ENCODE measurements at regions not wholly inside any gene's neighbourhood (a gene's known extent, or its start where the extent isn't known, plus 50 kb on each side); places are given as distances from the start of the nearest gene placed in this dataset.

GRCh38 chr5:124544366-124545055 lies 201.9 kb downstream of the ZNF608 start:
- Mint-ChIP-seq H3K9me3 (no peaks in the 10 kb centered on the region; a peak in 2 of 5 replicates), H3K4me1 (peaks cover 7 to 12% of the 10 kb centered on the region in 2 experiments), H3K36me3 (ENCODE audit: insufficient read depth in 1 of 3, low read depth in 3 of 3) (no peaks in the 10 kb centered on the region), H3K4me3 (no peak overlapping the region), H3K27me3 (ENCODE audit: low read depth) (no peaks in the 10 kb centered on the region; the same call in 1 of the 2 replicates), H3K27ac (no peak overlapping the region; a peak in 1 of 7 replicates)
- H3K23me2 ChIP-seq (ENCODE audit: insufficient read length, low read depth, low read length, poor library complexity, severe bottlenecking), result no peaks in the 10 kb centered on the region
- H3K9ac ChIP-seq (ENCODE audit: extremely low read depth, insufficient read length, low read length), result no peak overlapping the region
- no peak overlapping the region for H2BK12ac ChIP-seq (ENCODE audit: insufficient read length, low read depth, low read length)
- no peaks in the 10 kb centered on the region for H3K79me1 ChIP-seq (ENCODE audit: insufficient read depth, low read depth, low read length, poor library complexity, severe bottlenecking)
- no peak overlapping the region for H2BK15ac ChIP-seq (ENCODE audit: low read depth, low read length)
- no peak overlapping the region for H2BK20ac ChIP-seq (ENCODE audit: low read depth, low read length, poor library complexity, severe bottlenecking)
- H3K4ac ChIP-seq (ENCODE audit: low read depth, low read length), result no peak overlapping the region
- H2BK120ac ChIP-seq (ENCODE audit: low read depth, low read length, poor library complexity, severe bottlenecking), result no peak overlapping the region
- no peaks in the 10 kb centered on the region for H3K79me2 ChIP-seq (ENCODE audit: insufficient read depth, low read length)
- no peak overlapping the region for H3K23ac ChIP-seq (ENCODE audit: insufficient read length, low read depth, low read length)
- H4K5ac ChIP-seq (ENCODE audit: insufficient read length, low read depth, low read length), result no peak overlapping the region
- H2AK5ac ChIP-seq (ENCODE audit: insufficient read length, low read length), result no peak overlapping the region
- no peaks in the 10 kb centered on the region for H3K4me1 ChIP-seq (ENCODE audit: insufficient read depth, low read length)
- H3K14ac ChIP-seq (ENCODE audit: insufficient read depth, low read length), result no peak overlapping the region
- H3K27ac ChIP-seq (ENCODE audit: insufficient read length, low read depth, low read length), result no peak overlapping the region
- no peaks in the 10 kb centered on the region for H3K27me3 ChIP-seq (ENCODE audit: insufficient read depth, low read length)
- no peaks in the 10 kb centered on the region for H3K9me3 ChIP-seq (ENCODE audit: control insufficient read depth, low read depth, low read length)
- no peak overlapping the region for H3T11ph ChIP-seq (ENCODE audit: low read length)
- H3K56ac ChIP-seq (ENCODE audit: insufficient read length, low read depth, low read length), result no peak overlapping the region
- H4K20me1 ChIP-seq (ENCODE audit: control insufficient read depth, insufficient read depth, insufficient read length), result no peaks in the 10 kb centered on the region
- no peak overlapping the region for H3K4me2 ChIP-seq (ENCODE audit: insufficient read depth, insufficient read length, low read length)
- H3K18ac ChIP-seq (ENCODE audit: insufficient read length, low read depth, low read length), result no peak overlapping the region
- no peak for TF ChIP-seq CTCF (conservative IDR thresholded peaks at IDR 0.05)
- no peak overlapping the region for H4K8ac ChIP-seq (replicated peaks; ENCODE audit: insufficient read length, low read depth, low read length)
- no CpG with 5 or more reads among the region's 2 CpGs for WGBS (ENCODE audit: extremely low coverage, insufficient read length, low lambda C conversion rate)
- no peak for DNase-seq
- H4K91ac ChIP-seq (ENCODE audit: insufficient read length, low read depth, low read length), result no peak overlapping the region
- no peak overlapping the region for H2BK5ac ChIP-seq (ENCODE audit: insufficient read length, low read length)
- no peak overlapping the region for H2AFZ ChIP-seq (ENCODE audit: low read length)
